ENCODE measurements at regions not wholly inside any gene's neighbourhood (a gene's known extent, or its start where the extent isn't known, plus 50 kb on each side); places are given as distances from the start of the nearest gene placed in this dataset.

GRCh38 chr14:84804468-84804867 is 725.5 kb upstream of the FLRT2 start:
- no peak overlapping the region for H3K4me3 Mint-ChIP-seq
- no peaks in the 10 kb centered on the region for H3K4me1 Mint-ChIP-seq
- no peak overlapping the region for H3K27ac Mint-ChIP-seq (ENCODE audit: unreplicated experiment)
- TF ChIP-seq CTCF (conservative IDR thresholded peaks at IDR 0.05), result no peak
- no peak for DNase-seq (ENCODE audit: low read depth, low spot score)
- H3K27me3 Mint-ChIP-seq (ENCODE audit: low read depth), result no peaks in the 10 kb centered on the region
- H3K36me3 Mint-ChIP-seq (ENCODE audit: low read depth), result no peaks in the 10 kb centered on the region
- no peaks in the 10 kb centered on the region for H3K9me3 Mint-ChIP-seq

GRCh38 chr14:84804895-84805294 is 725.0 kb upstream of the FLRT2 start:
- no peaks in the 10 kb centered on the region for H3K36me3 Mint-ChIP-seq (ENCODE audit: low read depth)
- no peak overlapping the region for H3K27ac Mint-ChIP-seq (ENCODE audit: unreplicated experiment)
- H3K9me3 Mint-ChIP-seq, result no peaks in the 10 kb centered on the region
- TF ChIP-seq CTCF (conservative IDR thresholded peaks at IDR 0.05), result no peak
- no peaks in the 10 kb centered on the region for H3K27me3 Mint-ChIP-seq (ENCODE audit: low read depth)
- H3K4me1 Mint-ChIP-seq, result no peaks in the 10 kb centered on the region
- no peak overlapping the region for H3K4me3 Mint-ChIP-seq
- DNase-seq (ENCODE audit: low read depth, low spot score), result no peak

DNA sequence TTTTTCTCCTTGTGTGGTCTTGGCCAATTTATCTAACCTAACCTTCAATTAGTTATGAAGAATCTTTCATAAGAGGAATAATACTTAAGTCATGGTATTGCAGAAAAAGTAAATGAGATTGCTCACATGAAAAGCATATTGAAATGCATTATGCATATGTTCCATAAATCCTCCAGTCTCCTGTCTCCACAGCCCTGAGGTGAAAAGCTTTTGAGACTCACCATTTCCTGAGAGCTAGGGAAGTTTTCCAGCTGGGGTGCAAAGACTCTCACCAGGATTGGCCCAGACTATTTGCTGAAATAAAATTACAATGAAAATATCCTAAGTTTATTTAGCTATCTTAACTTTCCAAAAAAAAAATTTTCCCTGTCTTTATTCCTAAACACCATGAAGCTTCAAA is 723.8 kb upstream of the FLRT2 start:
- H3K4me1 Mint-ChIP-seq, result no peaks in the 10 kb centered on the region
- DNase-seq (ENCODE audit: low read depth, low spot score), result no peak
- H3K9me3 Mint-ChIP-seq, result no peaks in the 10 kb centered on the region
- no peaks in the 10 kb centered on the region for H3K36me3 Mint-ChIP-seq (ENCODE audit: low read depth)
- H3K4me3 Mint-ChIP-seq, result no peak overlapping the region
- TF ChIP-seq CTCF (conservative IDR thresholded peaks at IDR 0.05), result no peak
- H3K27ac Mint-ChIP-seq (ENCODE audit: unreplicated experiment), result no peak overlapping the region
- H3K27me3 Mint-ChIP-seq (ENCODE audit: low read depth), result no peaks in the 10 kb centered on the region

- TF ChIP-seq CTCF (conservative IDR thresholded peaks at IDR 0.05), result no peak
- H3K27me3 Mint-ChIP-seq (ENCODE audit: low read depth), result no peaks in the 10 kb centered on the region
- no peaks in the 10 kb centered on the region for H3K4me1 Mint-ChIP-seq
- no peak overlapping the region for H3K4me3 Mint-ChIP-seq
- no peak for DNase-seq (ENCODE audit: low read depth, low spot score)
- no peaks in the 10 kb centered on the region for H3K36me3 Mint-ChIP-seq (ENCODE audit: low read depth)
- H3K27ac Mint-ChIP-seq (ENCODE audit: unreplicated experiment), result no peak overlapping the region
- no peaks in the 10 kb centered on the region for H3K9me3 Mint-ChIP-seq
Measured at GRCh38 chr14:84806622-84807021, 723.3 kb upstream of the FLRT2 start.

- H3K9me3 Mint-ChIP-seq, result no peaks in the 10 kb centered on the region
- DNase-seq (ENCODE audit: low read depth, low spot score), result no peak
- no peak overlapping the region for H3K27ac Mint-ChIP-seq (ENCODE audit: unreplicated experiment)
- no peak for TF ChIP-seq CTCF (conservative IDR thresholded peaks at IDR 0.05)
- no peaks in the 10 kb centered on the region for H3K4me1 Mint-ChIP-seq
- H3K27me3 Mint-ChIP-seq (ENCODE audit: low read depth), result no peaks in the 10 kb centered on the region
- H3K36me3 Mint-ChIP-seq (ENCODE audit: low read depth), result no peaks in the 10 kb centered on the region
- no peak overlapping the region for H3K4me3 Mint-ChIP-seq
Measured at GRCh38 chr14:84807673-84808072, 722.3 kb upstream of the FLRT2 start.

- Mint-ChIP-seq H3K9me3 (no peaks in the 10 kb centered on the region), H3K27me3 (ENCODE audit: low read depth) (no peaks in the 10 kb centered on the region), H3K36me3 (ENCODE audit: low read depth) (no peaks in the 10 kb centered on the region), H3K4me3 (no peak overlapping the region), H3K4me1 (no peaks in the 10 kb centered on the region), H3K27ac (ENCODE audit: unreplicated experiment) (no peak overlapping the region)
- TF ChIP-seq CTCF (conservative IDR thresholded peaks at IDR 0.05), result no peak
- DNase-seq (ENCODE audit: low read depth, low spot score), result no peak
Measured at GRCh38 chr14:84809158-84809557, 720.8 kb upstream of the FLRT2 start.
